HG02852 (cell line): ENCODE measurements at regions not wholly inside any gene's neighbourhood (a gene's known extent, or its start where the extent isn't known, plus 50 kb on each side); places are given as distances from the start of the nearest gene placed in this dataset.

ENCODE experiments used
- ATAC-seq: cut with Tn5 transposase; IDR thresholded peaks from one replicate; pipeline ENCODE4 v1.9.1; 2021; ENCODE audit warnings: mild to moderate bottlenecking, moderate library complexity; ENCODE audit not compliant: unreplicated experiment

- no peak for ATAC-seq
These were observed 126.4 kb upstream of the CDH4 start for GRCh38 chr20:61125546-61126180.

GRCh38 chr20:61126369-61127195 is 125.5 kb upstream of the CDH4 start:
- no peak for ATAC-seq

- no peak for ATAC-seq
These were observed 124.6 kb upstream of the CDH4 start for GRCh38 chr20:61127311-61128039.

GRCh38 chr20:61128701-61129269 is 123.3 kb upstream of the CDH4 start:
- ATAC-seq, result no peak

GRCh38 chr20:61129311-61129710 is 122.8 kb upstream of the CDH4 start:
- ATAC-seq, result no peak

- ATAC-seq, result no peak
These were observed 121.9 kb upstream of the CDH4 start for GRCh38 chr20:61130156-61130555.

GRCh38 chr20:61131944-61132343 is 120.1 kb upstream of the CDH4 start:
- no peak for ATAC-seq

GRCh38 chr20:61133611-61134010 is 118.5 kb upstream of the CDH4 start:
- ATAC-seq, result no peak

- no peak for ATAC-seq
These were observed 117.6 kb upstream of the CDH4 start for GRCh38 chr20:61134296-61135030.

- no peak for ATAC-seq
These were observed 116.8 kb upstream of the CDH4 start for GRCh38 chr20:61135266-61135665.

- no peak for ATAC-seq
These were observed 116.1 kb upstream of the CDH4 start for GRCh38 chr20:61135968-61136367.

GRCh38 chr20:61138566-61138965 is 113.5 kb upstream of the CDH4 start:
- ATAC-seq, result no peak

GRCh38 chr20:61139031-61139430 is 113.0 kb upstream of the CDH4 start:
- no peak for ATAC-seq

GRCh38 chr20:61140576-61140975 is 111.5 kb upstream of the CDH4 start:
- no peak for ATAC-seq

- ATAC-seq, result no peak
These were observed 106.0 kb upstream of the CDH4 start for GRCh38 chr20:61146023-61146422.

GRCh38 chr20:61149636-61150035 is 102.4 kb upstream of the CDH4 start:
- no peak for ATAC-seq

- no peak for ATAC-seq
These were observed 94.8 kb upstream of the CDH4 start for GRCh38 chr20:61157301-61157700.

- no peak for ATAC-seq
These were observed 91.9 kb upstream of the CDH4 start for GRCh38 chr20:61159957-61160686.

- no peak for ATAC-seq
These were observed 90.2 kb upstream of the CDH4 start for GRCh38 chr20:61161726-61162390.

GRCh38 chr20:61162451-61162850 is 89.6 kb upstream of the CDH4 start:
- no peak for ATAC-seq
